ENCODE measurements at regions not wholly inside any gene's neighbourhood (a gene's known extent, or its start where the extent isn't known, plus 50 kb on each side); places are given as distances from the start of the nearest gene placed in this dataset.

DNA sequence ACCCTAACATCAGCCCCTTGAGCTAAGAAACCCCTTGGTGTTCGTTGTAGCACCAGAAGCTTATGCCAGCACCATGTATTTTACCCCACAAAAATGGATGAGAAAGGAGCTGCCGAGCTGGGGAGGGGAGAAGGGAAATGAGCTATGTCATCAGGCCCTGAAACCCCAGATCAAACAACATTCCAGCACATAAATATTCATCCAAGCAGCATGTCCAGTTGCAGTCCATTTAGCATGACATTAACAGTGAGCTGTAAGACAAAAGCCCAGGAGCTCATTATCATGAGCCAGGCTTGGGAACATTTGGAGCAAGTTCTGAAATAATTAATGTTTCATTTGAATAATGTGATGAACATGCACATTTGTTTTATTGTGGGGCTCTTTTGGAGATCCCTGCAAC, 630.1 kb upstream of the TMEM132C start:
- Mint-ChIP-seq H3K4me1 (no peaks in the 10 kb centered on the region), H3K9me3 (peaks cover 5 to 8% of the 10 kb centered on the region in 2 donors), H3K27ac (no peak overlapping the region), H3K27me3 (no peaks in the 10 kb centered on the region), H3K4me3 (no peak overlapping the region)
- DNase-seq = no peak
- ATAC-seq = no peak

DNA sequence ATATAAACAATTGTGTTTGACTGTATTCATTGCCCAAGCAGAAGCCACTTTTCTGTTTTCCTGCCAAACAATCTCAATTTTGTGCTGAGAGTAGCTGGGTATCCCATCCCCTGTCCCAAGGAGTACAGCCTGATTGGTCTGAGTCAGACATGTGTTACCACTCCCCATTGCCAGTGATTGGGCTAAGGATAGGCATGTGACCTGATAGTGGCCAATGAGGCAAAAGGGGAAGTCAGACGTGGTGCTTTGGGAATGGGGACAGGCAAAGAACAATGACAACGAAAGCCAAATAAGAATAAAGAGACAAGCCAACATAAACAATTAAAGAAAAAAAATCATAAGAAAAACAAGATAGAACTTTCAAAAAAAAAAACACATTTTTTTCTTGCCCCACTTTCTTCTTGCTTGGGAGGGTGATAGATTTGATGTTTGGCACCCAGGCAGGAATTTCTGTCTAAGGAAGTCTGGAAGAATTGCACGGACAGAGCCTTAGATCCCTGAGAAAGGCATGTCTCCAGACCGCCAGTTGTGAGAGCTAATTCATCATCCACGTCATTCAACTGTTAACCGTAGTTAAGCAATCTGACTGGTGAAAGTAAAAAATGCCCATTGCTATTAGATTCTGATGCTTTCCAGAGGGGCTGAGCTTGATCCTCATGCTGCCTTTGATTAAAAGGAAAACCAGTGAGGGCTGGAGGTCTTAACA, 626.6 kb upstream of the TMEM132C start:
- H3K9me3 Mint-ChIP-seq = peaks cover 5 to 18% of the 10 kb centered on the region in 2 donors

DNA sequence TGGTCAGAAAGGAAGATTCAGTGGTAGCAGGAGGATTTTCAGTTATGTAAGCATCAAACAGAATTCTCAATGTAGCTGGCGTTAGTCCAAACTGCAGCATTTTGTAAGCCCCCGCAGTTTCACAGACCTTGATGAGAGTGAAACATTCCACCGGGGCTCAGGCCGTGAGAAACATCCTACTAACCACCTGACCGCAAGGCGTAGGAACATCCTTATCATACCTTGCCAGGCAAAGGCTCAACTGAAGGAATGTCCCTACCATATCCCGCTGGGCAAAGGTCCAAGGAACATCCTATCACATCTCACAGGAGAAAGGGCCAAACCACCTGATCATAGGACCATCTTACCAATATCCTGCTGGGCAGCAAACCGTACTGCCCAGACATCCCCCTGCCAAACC, 624.8 kb upstream of the TMEM132C start:
- Mint-ChIP-seq H3K27me3 (no peaks in the 10 kb centered on the region), H3K4me1 (no peaks in the 10 kb centered on the region), H3K4me3 (no peak overlapping the region), H3K27ac (no peak overlapping the region), H3K9me3 (peaks cover 5 to 25% of the 10 kb centered on the region in 2 donors)
- no peak for DNase-seq
- no peak for ATAC-seq

More for the DNA sequence above, 626.6 kb upstream of the TMEM132C start:
- no peaks in the 10 kb centered on the region for H3K4me1 Mint-ChIP-seq
- H3K4me3 Mint-ChIP-seq = no peak overlapping the region
- DNase-seq (no peak), ATAC-seq (no peak)
- no peaks in the 10 kb centered on the region for H3K27me3 Mint-ChIP-seq
- no peak overlapping the region for H3K27ac Mint-ChIP-seq

DNA sequence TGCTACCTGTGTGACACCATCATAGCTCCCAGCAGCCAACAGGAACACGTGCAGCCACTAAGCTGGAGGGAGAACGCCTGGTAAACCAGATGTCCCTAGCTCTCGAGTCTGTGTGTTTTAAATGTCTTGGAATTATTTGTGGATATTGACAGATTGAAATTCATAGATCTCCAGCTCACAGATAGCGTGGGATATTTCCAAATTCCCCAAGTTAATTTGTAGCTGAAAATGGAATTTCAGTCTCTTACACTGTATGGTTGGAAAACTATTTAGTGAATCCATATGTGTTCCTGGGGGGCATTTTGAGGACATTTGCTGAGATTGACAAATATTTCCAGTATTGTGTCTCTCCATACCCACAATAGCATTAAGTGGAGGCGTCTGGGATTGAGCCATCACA, 618.6 kb upstream of the TMEM132C start:
- ATAC-seq (no peak), DNase-seq (no peak)
- H3K4me3 Mint-ChIP-seq = no peak overlapping the region

DNA sequence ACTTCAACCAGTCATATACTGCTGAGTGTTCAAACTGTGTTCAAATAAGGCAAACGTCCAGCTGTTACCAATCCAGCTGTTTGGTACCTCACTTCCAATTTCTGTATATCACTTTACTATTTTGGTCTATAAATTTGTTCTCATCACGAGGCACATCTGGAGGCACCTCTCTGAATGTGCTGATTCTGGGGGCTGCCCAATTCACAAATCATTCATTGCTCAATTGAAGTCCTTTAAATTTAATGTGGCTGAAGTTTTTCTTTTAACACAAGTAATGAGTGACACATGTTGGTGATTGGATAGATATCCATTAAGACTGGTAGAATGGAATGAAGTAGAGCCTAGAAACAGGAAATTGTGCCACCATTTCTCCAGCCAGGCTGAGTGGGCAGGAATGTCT, 617.0 kb upstream of the TMEM132C start:
- Mint-ChIP-seq H3K27me3 (no peaks in the 10 kb centered on the region), H3K4me1 (no peaks in the 10 kb centered on the region), H3K9me3 (peaks cover 0 to 35% of the 10 kb centered on the region in 2 donors), H3K27ac (no peak overlapping the region), H3K4me3 (no peak overlapping the region)
- ATAC-seq (no peak), DNase-seq (no peak)

More for the DNA sequence above, 618.6 kb upstream of the TMEM132C start:
- H3K27me3 Mint-ChIP-seq = no peaks in the 10 kb centered on the region
- no peaks in the 10 kb centered on the region for H3K4me1 Mint-ChIP-seq
- H3K27ac Mint-ChIP-seq = no peak overlapping the region
- H3K9me3 Mint-ChIP-seq = peaks cover 5 to 31% of the 10 kb centered on the region in 2 donors

DNA sequence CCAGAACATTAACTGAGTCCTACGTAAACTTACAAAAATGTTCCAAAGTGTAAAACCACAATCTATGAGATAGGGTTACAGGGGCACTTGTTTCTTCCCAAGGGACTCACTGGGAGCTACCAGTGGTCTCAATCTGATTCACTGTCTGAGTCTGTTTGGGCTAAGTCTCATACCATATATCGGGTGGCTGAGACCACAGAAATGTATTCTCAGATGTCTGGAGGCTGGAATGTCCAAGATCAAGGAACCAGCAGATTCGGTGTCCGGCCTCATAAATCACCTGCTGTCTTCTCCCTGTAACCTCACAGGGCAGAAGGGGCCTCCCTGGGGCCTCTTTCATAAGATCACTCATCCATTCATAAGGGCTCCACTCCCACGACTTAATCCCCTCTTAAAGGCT, 616.3 kb upstream of the TMEM132C start:
- ATAC-seq (no peak), DNase-seq (no peak)
- Mint-ChIP-seq H3K4me1 (no peaks in the 10 kb centered on the region), H3K27ac (no peak overlapping the region), H3K9me3 (peaks cover 0 to 35% of the 10 kb centered on the region in 2 donors), H3K27me3 (no peaks in the 10 kb centered on the region), H3K4me3 (no peak overlapping the region)

DNA sequence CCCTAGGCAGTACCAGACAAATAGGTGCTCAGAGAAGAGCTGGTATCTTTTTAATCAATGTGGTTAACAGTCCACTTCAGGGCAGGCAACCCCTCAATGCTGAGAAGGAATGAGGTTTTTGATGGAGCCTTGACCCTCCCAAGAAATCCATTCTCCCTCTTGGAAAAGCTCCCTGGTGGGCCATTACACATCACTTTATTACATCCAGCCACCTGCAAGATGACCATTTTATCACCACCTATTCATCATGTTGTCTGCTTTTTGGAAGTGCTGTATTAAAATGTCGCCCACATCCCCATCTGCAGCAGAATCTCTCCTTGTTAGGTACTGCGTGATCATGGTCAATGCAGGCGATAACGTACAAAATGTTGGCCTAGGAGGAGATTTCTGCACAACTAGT, 614.7 kb upstream of the TMEM132C start:
- Mint-ChIP-seq H3K27ac (no peak overlapping the region), H3K9me3 (peaks cover 4 to 36% of the 10 kb centered on the region in 2 donors), H3K27me3 (no peaks in the 10 kb centered on the region), H3K4me3 (no peak overlapping the region), H3K4me1 (no peaks in the 10 kb centered on the region)
- ATAC-seq (no peak), DNase-seq (no peak)

DNA sequence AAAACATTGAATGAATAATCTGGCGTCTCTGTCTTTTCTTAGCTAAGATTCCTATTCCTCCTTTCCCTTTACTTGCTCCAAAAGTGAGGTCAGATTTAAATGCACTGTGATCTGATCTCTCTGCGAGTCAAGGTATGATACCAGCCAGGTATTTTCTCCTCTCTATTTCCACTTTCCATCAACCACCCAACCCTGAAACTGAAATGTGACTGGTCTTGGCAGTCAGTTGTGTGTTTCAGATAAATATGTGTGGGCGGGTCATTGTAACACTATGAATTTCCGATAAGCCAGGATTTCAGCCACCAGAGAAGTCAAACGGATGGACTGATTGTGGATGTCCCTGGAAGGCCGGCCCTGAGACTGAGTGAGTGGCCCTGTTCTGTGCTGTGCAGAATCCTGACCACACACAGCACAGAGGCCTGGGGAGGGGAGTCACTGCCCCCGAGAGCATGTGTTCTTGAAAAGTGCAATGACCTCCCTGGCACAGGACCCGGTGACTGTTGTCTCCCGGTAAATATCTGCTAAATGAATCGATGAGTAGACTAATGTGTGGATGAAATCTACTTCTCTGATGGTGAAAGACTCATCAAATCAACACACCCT, 612.5 kb upstream of the TMEM132C start:
- DNase-seq (no peak), ATAC-seq (no peak)
- no peaks in the 10 kb centered on the region for H3K27me3 Mint-ChIP-seq
- no peak overlapping the region for H3K4me3 Mint-ChIP-seq
- no peak overlapping the region for H3K27ac Mint-ChIP-seq
- H3K9me3 Mint-ChIP-seq = peaks cover 4 to 30% of the 10 kb centered on the region in 2 donors
- H3K4me1 Mint-ChIP-seq = no peaks in the 10 kb centered on the region

DNA sequence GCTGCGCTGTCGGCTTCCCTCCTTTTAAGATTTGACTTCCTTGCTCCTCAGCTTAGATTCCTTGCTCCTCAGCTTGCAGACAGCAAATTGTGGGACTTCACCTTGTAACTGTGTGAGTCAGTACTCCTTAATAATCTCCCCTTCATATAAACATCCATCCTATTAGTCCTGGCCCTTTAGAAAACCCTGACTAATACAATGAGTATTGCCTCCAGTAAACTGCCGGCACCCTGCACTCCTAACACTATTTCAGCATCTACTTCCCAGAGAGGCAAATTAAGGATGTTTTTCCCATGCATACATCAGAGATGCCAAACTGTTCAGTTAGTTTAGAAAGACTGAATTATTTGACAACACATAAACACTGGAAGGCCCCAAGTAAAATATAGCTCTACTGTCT, 611.3 kb upstream of the TMEM132C start:
- peaks cover 4 to 30% of the 10 kb centered on the region in 2 donors for H3K9me3 Mint-ChIP-seq
- no peaks in the 10 kb centered on the region for H3K27me3 Mint-ChIP-seq
- ATAC-seq (no peak), DNase-seq (no peak)
- no peak overlapping the region for H3K27ac Mint-ChIP-seq
- no peak overlapping the region for H3K4me3 Mint-ChIP-seq
- H3K4me1 Mint-ChIP-seq = no peaks in the 10 kb centered on the region

DNA sequence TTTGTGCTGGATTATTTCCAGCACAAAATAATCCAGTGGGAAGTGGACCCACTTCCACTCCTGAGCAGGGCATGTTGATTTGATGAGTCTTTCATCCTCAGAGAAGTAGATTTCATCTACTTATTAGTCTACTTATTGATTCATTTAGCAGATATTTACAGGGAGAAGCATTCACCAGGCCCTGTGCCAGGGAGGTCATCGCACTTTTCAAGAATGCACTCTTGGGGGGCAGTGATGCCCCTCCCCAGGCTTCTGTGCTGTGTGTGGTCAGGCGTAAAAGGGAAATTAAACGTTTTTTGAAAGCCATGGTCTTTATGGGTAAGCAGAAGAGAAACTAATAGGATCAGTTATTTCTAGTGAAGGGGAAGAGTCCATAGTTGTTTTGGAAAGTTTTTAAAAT, 610.7 kb upstream of the TMEM132C start:
- DNase-seq = no peak
- Mint-ChIP-seq H3K9me3 (peaks cover 4 to 30% of the 10 kb centered on the region in 2 donors), H3K27ac (no peak overlapping the region), H3K4me3 (no peak overlapping the region), H3K27me3 (no peaks in the 10 kb centered on the region), H3K4me1 (no peaks in the 10 kb centered on the region)
- ATAC-seq = no peak

DNA sequence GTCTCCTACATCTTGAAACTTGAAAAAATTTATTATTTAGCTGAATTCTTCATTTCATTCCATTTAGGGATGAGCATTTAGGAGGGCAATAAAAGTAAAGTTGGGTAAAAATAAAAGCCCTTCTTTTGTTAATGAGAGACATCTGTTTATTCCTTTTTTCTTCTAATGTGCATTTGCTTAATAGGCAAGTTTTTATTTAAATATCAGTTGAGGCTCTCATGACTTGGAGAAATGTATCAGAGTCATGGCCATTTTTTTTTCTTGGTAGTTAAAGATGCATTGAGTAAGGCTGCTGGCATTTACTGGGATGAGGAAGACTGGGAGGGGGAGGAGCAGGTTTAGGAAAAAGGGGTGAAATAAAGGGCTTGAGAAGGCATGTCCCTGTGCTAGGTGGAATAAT, 609.9 kb upstream of the TMEM132C start:
- DNase-seq (no peak), ATAC-seq (no peak)
- Mint-ChIP-seq H3K27me3 (no peaks in the 10 kb centered on the region), H3K27ac (no peak overlapping the region), H3K9me3 (peaks cover 4 to 27% of the 10 kb centered on the region in 2 donors), H3K4me3 (no peak overlapping the region), H3K4me1 (no peaks in the 10 kb centered on the region)

DNA sequence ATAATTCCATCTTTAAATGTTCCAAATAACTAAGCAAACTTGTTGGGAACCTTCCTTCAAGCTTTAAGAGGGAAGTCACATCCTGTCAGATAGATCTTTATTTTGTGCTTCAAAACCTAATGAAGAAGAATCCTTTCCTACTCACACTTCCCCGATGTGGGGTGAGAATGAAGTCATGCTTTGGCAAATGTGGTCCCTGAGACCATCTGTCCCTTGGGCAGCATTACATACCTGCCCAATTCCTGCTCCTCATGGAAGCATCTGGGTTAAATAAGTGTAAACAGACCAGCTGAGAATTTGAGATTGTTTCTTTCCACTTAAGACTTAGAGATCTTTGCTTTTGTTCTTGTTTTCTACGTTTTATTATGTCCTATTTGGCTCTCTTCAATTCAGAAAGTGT, 606.0 kb upstream of the TMEM132C start:
- H3K27ac Mint-ChIP-seq = no peak overlapping the region
- ATAC-seq = no peak
- H3K4me1 Mint-ChIP-seq = no peaks in the 10 kb centered on the region
- H3K9me3 Mint-ChIP-seq = peaks cover 4 to 12% of the 10 kb centered on the region in 2 donors
- H3K27me3 Mint-ChIP-seq = no peaks in the 10 kb centered on the region
- H3K4me3 Mint-ChIP-seq = no peak overlapping the region
- no peak for DNase-seq

DNA sequence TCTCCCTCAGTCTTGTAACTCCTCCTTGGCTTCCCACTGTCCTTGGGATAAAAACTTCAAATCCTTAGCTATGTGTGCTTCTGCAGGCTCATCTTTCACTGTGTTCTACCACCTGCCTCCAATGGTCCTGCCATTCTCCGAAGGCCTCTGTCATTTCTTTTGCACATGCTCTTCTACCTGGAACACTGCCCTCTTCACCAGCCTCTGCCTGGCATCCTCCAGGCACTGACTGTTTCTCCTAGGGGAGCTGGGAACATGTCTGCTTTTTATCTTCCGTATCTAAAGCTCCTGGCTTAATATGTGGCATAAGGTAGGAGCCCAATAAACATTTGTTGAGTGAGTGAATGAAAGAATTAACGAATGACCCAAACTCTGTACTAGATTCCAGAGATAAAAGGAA, 603.3 kb upstream of the TMEM132C start:
- DNase-seq (no peak), ATAC-seq (no peak)
- no peak overlapping the region for H3K4me3 Mint-ChIP-seq
- H3K9me3 Mint-ChIP-seq = peaks cover 0 to 5% of the 10 kb centered on the region in 2 donors
- no peaks in the 10 kb centered on the region for H3K4me1 Mint-ChIP-seq
- H3K27ac Mint-ChIP-seq = no peak overlapping the region
- H3K27me3 Mint-ChIP-seq = no peaks in the 10 kb centered on the region

DNA sequence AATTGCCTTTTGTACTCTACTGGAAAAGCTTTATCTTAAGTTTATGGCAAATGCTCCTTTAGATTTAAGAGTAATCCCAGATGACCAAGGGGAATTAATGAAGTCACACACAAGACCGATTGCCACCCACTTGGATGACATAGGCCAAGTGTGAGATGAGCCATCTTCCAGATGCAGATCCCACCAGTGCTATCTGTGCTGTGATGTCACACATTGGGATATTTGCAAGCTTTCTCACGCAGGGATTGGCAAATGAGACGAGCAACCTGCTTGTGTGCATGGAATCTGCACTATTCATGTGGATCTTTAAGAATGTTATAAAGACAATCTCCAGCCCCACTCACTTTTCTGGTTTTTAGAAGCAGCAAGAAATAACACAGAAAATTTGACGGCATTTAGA, 602.1 kb upstream of the TMEM132C start:
- no peak for DNase-seq
- Mint-ChIP-seq H3K9me3 (peaks cover 0 to 5% of the 10 kb centered on the region in 2 donors), H3K4me1 (no peaks in the 10 kb centered on the region), H3K27ac (no peak overlapping the region), H3K27me3 (no peaks in the 10 kb centered on the region), H3K4me3 (no peak overlapping the region)
- no peak for ATAC-seq

DNA sequence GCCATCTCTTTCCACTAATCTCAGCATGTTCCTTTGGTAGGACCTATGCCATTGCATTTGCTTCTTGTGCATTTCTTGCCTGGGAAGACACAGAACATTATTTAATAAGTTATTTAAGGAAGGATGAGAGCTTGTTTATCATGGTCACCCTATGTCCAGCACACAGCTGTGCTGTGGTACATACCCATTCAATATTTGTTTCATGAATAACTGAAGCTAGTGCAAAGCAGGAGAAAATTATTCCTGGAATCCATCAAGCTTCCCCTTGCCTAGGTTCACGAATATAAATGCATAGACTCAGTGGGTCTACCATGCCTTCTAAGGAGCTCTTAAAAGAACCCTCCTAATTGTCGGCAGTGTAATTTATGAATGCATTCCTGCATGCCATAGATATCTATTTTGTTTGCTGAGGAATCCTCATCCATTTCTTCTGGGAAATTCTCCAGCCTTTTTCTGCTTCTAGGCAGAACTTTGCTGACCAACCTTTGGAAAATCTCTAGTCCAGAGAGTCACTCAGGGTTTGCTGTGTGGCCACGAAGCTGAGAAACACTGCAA, 599.8 kb upstream of the TMEM132C start:
- Mint-ChIP-seq H3K27ac (no peak overlapping the region), H3K27me3 (no peaks in the 10 kb centered on the region), H3K9me3 (peaks cover 0 to 5% of the 10 kb centered on the region in 2 donors), H3K4me1 (no peaks in the 10 kb centered on the region), H3K4me3 (no peak overlapping the region)
- ATAC-seq (no peak), DNase-seq (no peak)

DNA sequence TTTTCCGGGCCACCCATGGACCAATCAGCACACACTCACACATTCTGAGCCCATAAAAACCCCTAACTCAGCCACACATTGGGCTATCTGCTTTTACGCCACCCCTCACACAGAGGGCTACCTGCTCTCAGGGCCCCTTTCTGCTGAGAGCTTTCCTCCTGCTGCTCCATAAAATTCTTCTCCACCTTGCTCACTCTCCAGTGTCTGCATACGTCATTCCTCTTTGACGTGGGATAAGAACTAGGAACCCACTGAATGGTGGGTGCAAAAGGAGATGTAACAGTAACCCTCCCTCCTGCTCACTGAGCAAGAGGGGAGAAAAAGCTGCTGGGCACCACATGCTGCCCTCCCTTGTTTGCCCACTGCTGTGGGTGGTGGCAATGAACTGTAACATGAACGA, 596.7 kb upstream of the TMEM132C start:
- H3K27ac Mint-ChIP-seq = no peak overlapping the region
- ATAC-seq (no peak), DNase-seq (no peak)
- H3K4me1 Mint-ChIP-seq = no peaks in the 10 kb centered on the region
- H3K4me3 Mint-ChIP-seq = no peak overlapping the region
- no peaks in the 10 kb centered on the region for H3K9me3 Mint-ChIP-seq
- H3K27me3 Mint-ChIP-seq = no peaks in the 10 kb centered on the region
